Osteoblast (primary cell): ENCODE measurements at regions not wholly inside any gene's neighbourhood (a gene's known extent, or its start where the extent isn't known, plus 50 kb on each side); places are given as distances from the start of the nearest gene placed in this dataset.

Source experiments
- DNase-seq: peaks from one replicate; pipeline ENCODE4 v3.0.0; 2011; ENCODE audit warnings: low spot score, mixed read lengths; ENCODE audit not compliant: insufficient read length; ENCODE audit errors: missing footprints
- H2AFZ ChIP-seq: 2 replicates; pipeline ENCODE4 v1.6.0; 2011; ENCODE audit warnings: mild to moderate bottlenecking, low read length
- H3K27ac ChIP-seq: 2 replicates; pipeline ENCODE4 v1.5.1; 2011; ENCODE audit warnings: mild to moderate bottlenecking, low read depth, low read length, moderate library complexity
- H3K27me3 ChIP-seq: 2 replicates; pipeline ENCODE4 v1.6.0; 2012; ENCODE audit warnings: mild to moderate bottlenecking, control low read depth, inconsistent platforms, low read length, moderate library complexity; ENCODE audit not compliant: insufficient read depth
- H3K36me3 ChIP-seq: 2 replicates; pipeline ENCODE4 v1.5.1; 2011; ENCODE audit warnings: mild to moderate bottlenecking, low read length, control low read depth, moderate library complexity; ENCODE audit not compliant: insufficient read depth
- H3K4me1 ChIP-seq: 2 replicates; pipeline ENCODE4 v1.5.1; 2011; ENCODE audit warnings: mild to moderate bottlenecking, low read length, control low read depth, moderate library complexity; ENCODE audit not compliant: insufficient read depth
- H3K4me2 ChIP-seq: 2 replicates; pipeline ENCODE4 v1.6.0; 2011; ENCODE audit warnings: mild to moderate bottlenecking, low read length; ENCODE audit not compliant: insufficient read depth
- H3K4me3 ChIP-seq: fragments of 200-600 bp; sonication (generic); 3 replicates; pipeline ENCODE4 v1.5.1; 2012; ENCODE audit warnings: mild to moderate bottlenecking, low read length, inconsistent platforms; ENCODE audit not compliant: insufficient read depth
- H3K79me2 ChIP-seq: 2 replicates; pipeline ENCODE4 v1.6.0; 2012; ENCODE audit warnings: mild to moderate bottlenecking, low read length, control low read depth, inconsistent platforms; ENCODE audit not compliant: insufficient read depth
- H3K9me3 ChIP-seq: 2 replicates; pipeline ENCODE4 v1.5.1; 2011; ENCODE audit warnings: low read depth, low read length, control low read depth
- H4K20me1 ChIP-seq: 2 replicates; pipeline ENCODE4 v1.6.0; 2012; ENCODE audit warnings: mild to moderate bottlenecking, low read length, control low read depth; ENCODE audit not compliant: insufficient read depth
- CTCF ChIP-seq: IDR thresholded peaks from 2 replicates; pipeline ENCODE4 v1.5.1; 2011; ENCODE audit warnings: mild to moderate bottlenecking, low read depth, low read length, moderate library complexity; ENCODE audit errors: extremely low read depth

DNA sequence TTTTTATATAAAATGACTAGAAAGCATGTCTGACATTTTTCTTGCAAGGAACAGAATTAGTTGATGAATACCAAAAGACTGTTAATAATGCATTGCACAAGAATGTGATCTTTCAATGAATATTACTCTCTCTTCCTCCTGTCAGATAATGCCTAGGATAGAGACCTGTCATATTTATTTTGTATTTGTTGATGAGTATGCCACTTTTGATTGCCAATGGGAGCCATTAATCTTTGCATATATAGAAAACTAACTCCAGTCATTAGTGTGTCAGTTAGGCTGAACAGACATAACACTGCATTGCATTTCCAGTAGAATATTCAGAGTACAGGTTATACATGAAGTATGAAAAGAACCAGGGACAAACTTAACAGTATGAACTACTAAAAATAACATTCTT, 1125.3 kb downstream of the LRFN5 start:
- Histone ChIP-seq H3K27ac (no peak overlapping the region), H3K9me3 (no peaks in the 10 kb centered on the region), H3K36me3 (no peaks in the 10 kb centered on the region), H3K4me1 (no peaks in the 10 kb centered on the region), H4K20me1 (no peaks in the 10 kb centered on the region), H3K4me2 (no peak overlapping the region), H3K4me3 (no peak overlapping the region), H2AFZ (no peak overlapping the region), H3K79me2 (no peaks in the 10 kb centered on the region), H3K27me3 (no peaks in the 10 kb centered on the region)
- DNase-seq = no peak
- no peak for TF ChIP-seq CTCF

- no peak overlapping the region for H2AFZ ChIP-seq
- no peaks in the 10 kb centered on the region for H4K20me1 ChIP-seq
- no peak for TF ChIP-seq CTCF
- no peak overlapping the region for H3K27ac ChIP-seq
- no peaks in the 10 kb centered on the region for H3K4me1 ChIP-seq
- no peaks in the 10 kb centered on the region for H3K9me3 ChIP-seq
- no peaks in the 10 kb centered on the region for H3K27me3 ChIP-seq
- no peak for DNase-seq
- H3K36me3 ChIP-seq = no peaks in the 10 kb centered on the region
- H3K79me2 ChIP-seq = no peaks in the 10 kb centered on the region
- H3K4me3 ChIP-seq = no peak overlapping the region
- H3K4me2 ChIP-seq = no peak overlapping the region
Measured at GRCh38 chr14:42731480-42731879, 1124.8 kb downstream of the LRFN5 start.

GRCh38 chr14:42729681-42730080, 1123.0 kb downstream of the LRFN5 start:
- no peak overlapping the region for H2AFZ ChIP-seq
- no peak for DNase-seq
- no peaks in the 10 kb centered on the region for H3K79me2 ChIP-seq
- H3K9me3 ChIP-seq = no peaks in the 10 kb centered on the region
- no peaks in the 10 kb centered on the region for H3K4me1 ChIP-seq
- no peaks in the 10 kb centered on the region for H4K20me1 ChIP-seq
- TF ChIP-seq CTCF = no peak
- no peak overlapping the region for H3K4me3 ChIP-seq
- no peak overlapping the region for H3K4me2 ChIP-seq
- no peaks in the 10 kb centered on the region for H3K36me3 ChIP-seq
- no peak overlapping the region for H3K27ac ChIP-seq
- H3K27me3 ChIP-seq = no peaks in the 10 kb centered on the region

GRCh38 chr14:42719391-42719790, 1112.7 kb downstream of the LRFN5 start:
- Histone ChIP-seq H3K27ac (no peak overlapping the region), H3K79me2 (no peaks in the 10 kb centered on the region), H3K9me3 (no peaks in the 10 kb centered on the region), H3K4me2 (no peak overlapping the region), H2AFZ (no peak overlapping the region), H3K4me3 (no peak overlapping the region), H4K20me1 (no peaks in the 10 kb centered on the region), H3K36me3 (no peaks in the 10 kb centered on the region), H3K4me1 (no peaks in the 10 kb centered on the region), H3K27me3 (no peaks in the 10 kb centered on the region)
- DNase-seq = no peak
- TF ChIP-seq CTCF = no peak
